Thyroid gland (tissue), 4 donors: ENCODE measurements at regions not wholly inside any gene's neighbourhood (a gene's known extent, or its start where the extent isn't known, plus 50 kb on each side); places are given as distances from the start of the nearest gene placed in this dataset.

Experiments
- DNase-seq, 2 donors: peaks; one replicate each; pipeline ENCODE4 v3.0.0-alpha.2; 2019
- H3K27ac ChIP-seq, 3 donors: fragments of 200-600 bp; sonication (generic); 1 replicate in 2 of 3; 2 replicates in 1 of 3; pipeline ENCODE4 v1.5.1; 2016 to 2019; ENCODE audit warnings: mild to moderate bottlenecking in 1 of 3, moderate library complexity in 1 of 3
- H3K27me3 ChIP-seq: fragments of 200-600 bp; sonication (generic); one replicate; pipeline ENCODE4 v1.5.1; 2019
- H3K36me3 ChIP-seq, 2 donors: fragments of 200-600 bp; sonication (generic); one replicate each; pipeline ENCODE4 v1.5.1; 2016 to 2019
- H3K4me1 ChIP-seq, 2 donors: fragments of 200-600 bp; sonication (generic); one replicate each; pipeline ENCODE4 v1.5.1; 2017 to 2019
- H3K4me3 ChIP-seq, 3 donors: fragments of 200-600 bp; sonication (generic); replicated peaks in 1 of 3; 1 replicate in 2 of 3; 2 replicates in 1 of 3; pipeline ENCODE4 v1.5.1; 2016; ENCODE audit warnings: mild to moderate bottlenecking in 1 of 3
- H3K9me3 ChIP-seq: fragments of 200-600 bp; sonication (generic); one replicate; pipeline ENCODE4 v1.5.1; 2017
- CTCF ChIP-seq, 6 experiments: fragments of 200-600 bp in 3 of 6; fragments of 450-650 bp in 3 of 6; sonication (generic) in 3 of 6; IDR thresholded peaks; one replicate each; pipeline ENCODE4 v1.5.1; 2016 to 2019; ENCODE audit warnings: antibody characterized with exemption in 6 of 6, mild to moderate bottlenecking in 2 of 6, inconsistent platforms in 1 of 6, moderate library complexity in 1 of 6
- POLR2A ChIP-seq, 2 donors: fragments of 450-650 bp; IDR thresholded peaks; one replicate each; pipeline ENCODE4 v1.6.1; 2017; ENCODE audit warnings: antibody characterized with exemption in 2 of 2, mild to moderate bottlenecking in 2 of 2, moderate library complexity in 1 of 2
- WGBS, 2 donors: methylation state at CpG; one replicate each; pipeline ENCODE4 v1.1.5; 2017; 5-methylcytosine and 5-hydroxymethylcytosine counted together
- intact Hi-C: fragments of 100-400 bp; cut with DNase I; formaldehyde crosslinking; loops from one replicate; pipeline ENCODE4 v1.15.1; 2023

- no peak overlapping the region for H3K4me3 ChIP-seq
- no peaks in the 10 kb centered on the region for H3K27me3 ChIP-seq
- DNase-seq, result peak in 1 of 2 donors; percentile 1
- no peaks in the 10 kb centered on the region for H3K9me3 ChIP-seq
- H3K27ac ChIP-seq, result no peak overlapping the region
- 86 to 88% methylated on average over 8 of the region's 8 CpGs for WGBS, 2 donors
- H3K4me1 ChIP-seq, result no peaks in the 10 kb centered on the region
- H3K36me3 ChIP-seq, result no peaks in the 10 kb centered on the region
- TF ChIP-seq CTCF (IDR thresholded peaks at IDR 0.05), result no peak
- TF ChIP-seq POLR2A (IDR thresholded peaks at IDR 0.05), result no peak
- intact Hi-C loops, result no loop called here
Observed at GRCh38 chr4:124090021-124090420, 622.5 kb downstream of the ANKRD50 start.

- H3K27ac ChIP-seq, result no peak overlapping the region
- H3K36me3 ChIP-seq, result no peaks in the 10 kb centered on the region
- no peak overlapping the region for H3K4me3 ChIP-seq
- no peaks in the 10 kb centered on the region for H3K27me3 ChIP-seq
- H3K4me1 ChIP-seq, result no peaks in the 10 kb centered on the region
- DNase-seq, result no peak
- TF ChIP-seq POLR2A (IDR thresholded peaks at IDR 0.05) (no peak), CTCF (IDR thresholded peaks at IDR 0.05) (no peak)
- H3K9me3 ChIP-seq, result no peaks in the 10 kb centered on the region
- intact Hi-C loops, result no loop called here
Observed at GRCh38 chr4:124092101-124092500, 620.4 kb downstream of the ANKRD50 start.

GRCh38 chr4:124092541-124092984 lies 620.0 kb downstream of the ANKRD50 start:
- H3K4me3 ChIP-seq, result no peak overlapping the region
- no peaks in the 10 kb centered on the region for H3K36me3 ChIP-seq
- H3K27ac ChIP-seq, result no peak overlapping the region
- intact Hi-C loops, result no loop called here
- H3K4me1 ChIP-seq, result no peaks in the 10 kb centered on the region
- H3K9me3 ChIP-seq, result no peaks in the 10 kb centered on the region
- H3K27me3 ChIP-seq, result no peaks in the 10 kb centered on the region
- no peak for DNase-seq
- TF ChIP-seq POLR2A (IDR thresholded peaks at IDR 0.05) (no peak), CTCF (IDR thresholded peaks at IDR 0.05) (no peak)
- WGBS, 2 donors, result 72 to 80% methylated on average over 2 of the region's 2 CpGs

- Histone ChIP-seq H3K4me1 (no peaks in the 10 kb centered on the region), H3K27me3 (no peaks in the 10 kb centered on the region), H3K36me3 (no peaks in the 10 kb centered on the region), H3K27ac (no peak overlapping the region), H3K9me3 (no peaks in the 10 kb centered on the region), H3K4me3 (no peak overlapping the region)
- no peak for DNase-seq
- 59 to 72% methylated on average over 3 of the region's 3 CpGs for WGBS, 2 donors
- intact Hi-C loops, result no loop called here
- TF ChIP-seq POLR2A (IDR thresholded peaks at IDR 0.05), result no peak
- no peak for TF ChIP-seq CTCF (IDR thresholded peaks at IDR 0.05)
Observed at GRCh38 chr4:124095621-124096020, 616.9 kb downstream of the ANKRD50 start.

GRCh38 chr4:124096290-124096689 lies 616.2 kb downstream of the ANKRD50 start:
- Histone ChIP-seq H3K4me3 (no peak overlapping the region), H3K9me3 (no peaks in the 10 kb centered on the region), H3K36me3 (no peaks in the 10 kb centered on the region), H3K4me1 (no peaks in the 10 kb centered on the region), H3K27me3 (no peaks in the 10 kb centered on the region), H3K27ac (no peak overlapping the region)
- intact Hi-C loops, result no loop called here
- TF ChIP-seq POLR2A (IDR thresholded peaks at IDR 0.05) (no peak), CTCF (IDR thresholded peaks at IDR 0.05) (no peak)
- 80 to 91% methylated on average over 1 of the region's 1 CpG for WGBS, 2 donors
- no peak for DNase-seq
